GM21723 (cell line): ENCODE measurements at regions not wholly inside any gene's neighbourhood (a gene's known extent, or its start where the extent isn't known, plus 50 kb on each side); places are given as distances from the start of the nearest gene placed in this dataset.
A peak's percentile ranks its signal among the peaks of the same experiment; 100 is the strongest.
"Not testable (repeated sequence)": the region's sequence is repeated elsewhere in the genome, so short reads cannot be mapped to it uniquely, and the experiment has no call there.

Experiments
- ATAC-seq: cut with Tn5 transposase; IDR thresholded peaks from one replicate; pipeline ENCODE4 v1.9.1; 2021; ENCODE audit warnings: mild to moderate bottlenecking, moderate library complexity; ENCODE audit not compliant: unreplicated experiment

DNA sequence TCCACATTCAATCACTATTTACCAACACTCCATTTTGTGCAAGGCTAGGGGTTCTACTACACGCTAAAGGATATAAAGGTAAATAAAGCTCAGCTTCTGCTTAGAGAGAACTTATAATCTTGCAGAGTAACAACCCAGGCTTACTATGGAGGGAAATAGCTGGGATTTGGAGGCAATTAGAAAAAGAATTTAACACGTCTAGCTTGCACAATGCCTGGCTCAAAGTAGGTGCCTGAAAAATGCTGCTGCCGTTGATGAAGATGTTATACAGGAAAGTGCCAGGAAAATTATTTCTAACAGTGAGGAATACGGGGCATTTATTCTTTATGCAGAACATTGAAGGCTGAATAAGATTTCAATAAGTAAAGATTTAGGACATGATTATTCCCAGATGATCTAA is 214.2 kb downstream of the KITLG start:
- no peak for ATAC-seq

DNA sequence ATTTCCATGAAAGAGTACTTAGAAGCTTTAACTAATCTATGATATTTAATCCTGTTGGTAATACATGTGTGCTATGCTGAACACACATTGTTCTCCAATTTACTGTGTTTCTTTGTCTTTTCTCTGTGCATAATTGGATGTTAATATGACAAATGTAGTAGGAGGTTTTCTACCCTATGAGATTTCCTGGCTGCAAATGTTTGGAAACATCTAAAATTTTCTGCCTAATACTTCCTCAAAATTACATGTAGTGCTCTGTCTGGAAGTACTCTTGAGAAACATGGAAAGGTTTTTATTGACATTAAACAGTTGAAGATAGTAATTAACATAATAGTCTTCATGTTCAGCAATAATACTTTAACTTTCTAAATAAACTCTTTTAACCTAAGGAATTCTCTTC is 213.0 kb downstream of the KITLG start:
- ATAC-seq: no peak

DNA sequence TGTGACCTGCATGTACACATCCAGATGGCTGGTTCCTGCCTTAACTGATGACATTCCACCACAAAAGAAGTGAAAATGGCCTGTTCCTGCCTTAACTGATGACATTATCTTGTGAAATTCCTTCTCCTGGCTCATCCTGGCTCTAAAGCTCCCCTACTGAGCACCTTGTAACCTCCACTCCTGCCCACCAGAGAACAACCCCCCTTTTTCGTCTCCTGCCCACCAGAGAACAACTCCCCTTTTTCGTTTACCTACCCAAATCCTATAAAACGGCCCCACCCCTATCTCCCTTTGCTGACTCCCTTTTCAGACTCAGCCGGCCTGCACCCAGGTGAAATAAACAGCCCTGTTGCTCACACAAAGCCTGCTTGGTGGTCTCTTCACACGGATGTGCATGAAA is 212.2 kb downstream of the KITLG start:
- ATAC-seq: not testable (repeated sequence)

DNA sequence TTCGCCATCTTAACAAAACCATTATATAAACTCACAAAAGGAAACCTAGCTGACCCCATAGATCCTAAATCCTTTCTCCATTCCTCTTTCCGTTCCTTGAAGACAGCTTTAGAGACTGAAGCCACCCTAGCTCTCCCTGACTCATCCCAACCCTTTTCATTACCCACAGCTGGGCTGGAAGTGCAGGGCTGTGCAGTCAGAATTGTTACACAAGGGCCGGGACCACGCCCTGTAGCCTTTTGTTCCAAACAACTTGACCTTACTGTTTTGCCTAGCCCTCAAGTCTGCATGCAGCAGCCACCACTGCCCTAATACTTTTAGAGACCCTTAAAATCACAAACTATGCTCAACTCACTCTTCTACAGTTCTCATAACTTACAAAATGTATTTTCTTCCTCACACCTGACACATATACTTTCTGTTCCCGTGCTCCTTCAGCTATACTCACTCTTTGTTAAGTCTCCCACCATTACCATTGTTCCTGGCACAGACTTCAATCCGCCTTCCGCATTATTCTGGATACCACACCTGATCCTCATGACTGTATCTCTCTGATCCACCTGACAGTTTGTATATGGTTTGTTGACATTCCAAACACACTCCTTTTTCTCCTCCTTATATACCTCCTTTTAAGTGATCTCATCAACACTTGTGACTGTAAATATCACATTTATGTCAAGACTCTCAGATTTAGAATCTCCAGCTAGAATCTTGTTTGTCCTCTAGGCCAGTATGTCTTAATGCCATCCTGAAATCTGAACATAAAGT is 208.7 kb downstream of the KITLG start:
- no peak for ATAC-seq

DNA sequence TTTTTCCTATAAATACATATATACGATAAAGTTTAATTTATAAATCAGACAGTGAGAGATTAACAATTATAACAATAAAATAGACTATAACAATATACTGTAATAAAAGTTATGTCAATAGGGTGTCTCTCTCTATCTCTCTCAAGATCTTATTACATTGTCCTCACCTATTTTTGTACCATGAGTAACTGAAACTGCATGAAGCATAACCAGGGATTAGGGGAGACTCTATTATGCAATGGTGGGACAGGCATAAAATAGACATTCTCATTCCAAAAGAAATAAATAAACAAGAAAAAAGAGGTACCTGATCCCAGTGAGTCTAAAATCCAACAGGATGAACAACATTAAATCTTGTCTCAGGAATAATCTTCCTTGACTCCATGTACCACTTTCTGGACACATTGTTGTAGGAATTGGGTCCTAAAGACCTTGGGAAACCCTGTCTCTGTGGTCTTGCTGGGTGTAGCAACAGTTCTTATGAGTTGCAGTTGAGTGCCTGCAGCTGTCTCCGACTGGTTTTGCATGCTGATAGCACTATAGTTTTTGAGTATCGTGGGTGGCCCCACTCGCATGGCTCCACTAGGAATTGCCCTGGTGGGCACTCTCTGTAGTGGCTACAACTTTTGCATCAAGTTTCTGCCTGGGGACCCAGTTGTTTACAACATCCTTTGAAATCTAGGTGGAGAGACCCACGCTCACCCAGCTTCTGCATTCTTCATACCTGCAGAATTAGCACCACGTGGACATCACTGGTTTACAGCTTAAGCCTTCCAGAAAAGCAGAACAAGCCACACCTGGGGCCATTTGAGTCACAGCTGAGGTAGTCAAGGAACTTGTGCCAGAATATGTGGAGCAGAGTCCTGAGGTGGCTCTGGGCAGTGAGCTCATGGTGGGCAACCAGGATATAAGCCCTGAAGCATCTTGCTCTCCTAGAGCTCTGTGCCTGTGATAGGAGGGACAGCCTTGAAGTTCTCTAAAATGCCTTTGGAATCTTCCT is 204.7 kb downstream of the KITLG start:
- ATAC-seq: no peak

DNA sequence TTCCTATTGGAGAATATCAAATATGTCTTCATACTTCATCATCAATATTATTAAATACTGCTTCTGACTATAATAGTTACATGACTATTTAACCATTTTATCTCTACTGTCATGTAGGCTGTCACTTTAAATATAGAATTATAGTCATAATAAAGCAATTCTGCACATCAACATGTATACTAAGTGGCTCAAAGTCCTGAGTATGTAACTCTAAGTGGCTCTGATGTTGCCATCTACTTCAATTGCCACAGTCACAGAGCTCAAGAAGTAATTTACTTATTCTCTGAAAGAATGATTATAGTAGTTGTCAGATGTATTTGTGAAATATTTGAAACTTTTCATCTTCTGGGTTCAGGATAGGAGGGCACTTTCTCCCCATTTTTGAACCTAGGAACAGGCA is 202.3 kb downstream of the KITLG start:
- ATAC-seq: no peak

DNA sequence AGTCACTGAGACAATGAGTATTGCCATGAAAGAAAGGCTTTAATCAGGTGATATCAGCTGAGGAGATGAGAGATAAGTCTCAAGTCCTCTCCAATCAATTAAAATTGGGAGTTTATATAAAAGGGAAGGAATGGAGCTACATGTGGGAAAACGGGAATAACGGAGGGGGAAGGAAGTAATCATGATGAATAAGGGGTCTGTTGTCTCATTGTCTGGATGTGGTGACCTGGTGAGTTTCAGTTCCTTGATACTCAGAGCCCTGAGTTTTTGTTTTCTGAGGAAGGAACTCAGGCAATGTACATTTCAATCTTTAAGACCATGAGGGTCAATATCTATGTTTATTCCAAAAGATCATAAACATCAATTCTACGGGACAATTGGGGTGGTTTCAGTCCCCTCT is 198.8 kb downstream of the KITLG start:
- no peak for ATAC-seq

DNA sequence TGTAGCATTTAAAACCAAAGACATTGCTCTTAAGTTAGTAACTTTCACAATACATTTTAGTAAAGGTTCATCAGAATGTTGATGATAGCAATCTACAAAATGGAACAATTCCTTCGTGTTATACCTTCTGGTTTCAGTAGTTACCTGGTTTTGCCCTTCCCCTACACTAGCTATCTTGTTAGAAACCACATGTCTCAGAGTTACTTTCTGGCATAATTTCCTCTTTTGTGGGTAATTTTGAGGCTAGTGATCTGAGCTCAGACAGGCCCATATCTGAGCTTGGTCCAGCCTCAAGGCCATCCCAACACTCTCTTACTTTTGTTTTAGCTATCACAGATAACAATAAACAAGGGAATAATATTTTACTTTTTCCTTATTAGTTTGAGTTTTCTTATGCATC is 196.9 kb downstream of the KITLG start:
- peak; percentile 57 for ATAC-seq

DNA sequence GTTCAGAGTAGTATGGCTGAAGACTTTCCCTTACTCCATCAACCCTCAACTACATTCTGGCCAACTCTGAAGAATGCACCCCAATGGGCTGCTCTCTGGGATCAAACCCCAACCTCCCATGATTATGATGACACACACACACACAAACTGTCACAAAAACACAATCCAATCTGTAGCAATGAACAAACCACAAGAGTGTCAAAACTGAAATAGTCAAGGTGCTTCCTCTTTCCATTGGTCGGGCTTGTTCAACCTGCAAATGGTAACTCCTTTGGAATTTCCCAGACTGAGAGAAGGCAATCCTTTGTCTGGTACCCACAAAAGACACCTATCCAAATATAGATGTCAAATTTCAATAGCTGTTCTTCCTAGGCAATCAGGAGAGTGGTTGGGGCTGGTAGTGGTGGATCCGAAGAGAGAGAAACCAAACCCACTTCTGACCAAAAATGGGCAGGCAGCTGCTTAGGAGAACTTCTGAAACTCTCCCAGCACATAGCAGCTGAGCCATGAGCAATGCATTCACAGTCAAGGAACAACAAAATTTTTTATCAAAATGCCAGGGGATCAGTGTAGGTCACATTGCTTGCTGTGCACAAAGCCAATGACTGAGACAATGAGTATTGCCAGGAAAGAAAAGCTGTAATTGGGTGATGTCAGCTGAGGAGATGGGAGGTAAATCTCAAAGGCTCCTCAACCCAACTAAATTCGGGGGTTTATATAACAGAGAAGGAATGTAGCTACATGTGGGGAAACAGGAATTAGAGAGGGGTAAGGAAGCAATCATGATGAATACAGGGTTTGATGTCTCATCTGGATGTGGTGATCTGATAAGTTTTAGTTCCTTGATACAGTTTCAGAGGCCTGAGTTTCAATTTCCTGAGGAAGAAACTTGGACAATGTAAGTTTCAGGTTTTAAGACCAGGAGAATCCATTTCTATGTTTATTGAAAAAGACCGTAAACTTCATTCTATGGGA is 191.4 kb downstream of the KITLG start:
- no peak for ATAC-seq

DNA sequence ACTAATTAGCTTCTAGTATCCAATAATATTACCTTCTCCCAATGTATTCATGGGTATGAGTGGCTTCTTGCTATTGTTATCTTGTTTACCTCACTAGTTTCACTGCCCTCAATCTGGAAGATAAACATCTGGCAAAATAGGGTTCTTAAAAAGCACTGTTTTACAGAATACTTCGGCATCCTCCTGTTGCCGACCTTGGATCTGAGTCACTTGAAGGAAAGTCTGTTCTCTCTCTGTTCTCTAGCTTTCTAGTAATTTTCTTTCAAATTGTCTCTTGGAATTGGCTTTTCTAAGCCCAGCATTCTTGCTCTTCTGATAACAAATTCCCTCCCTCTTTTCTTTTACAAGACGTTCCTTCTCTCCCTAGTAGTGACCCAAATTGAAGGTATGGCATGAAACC is 189.5 kb downstream of the KITLG start:
- ATAC-seq: no peak

DNA sequence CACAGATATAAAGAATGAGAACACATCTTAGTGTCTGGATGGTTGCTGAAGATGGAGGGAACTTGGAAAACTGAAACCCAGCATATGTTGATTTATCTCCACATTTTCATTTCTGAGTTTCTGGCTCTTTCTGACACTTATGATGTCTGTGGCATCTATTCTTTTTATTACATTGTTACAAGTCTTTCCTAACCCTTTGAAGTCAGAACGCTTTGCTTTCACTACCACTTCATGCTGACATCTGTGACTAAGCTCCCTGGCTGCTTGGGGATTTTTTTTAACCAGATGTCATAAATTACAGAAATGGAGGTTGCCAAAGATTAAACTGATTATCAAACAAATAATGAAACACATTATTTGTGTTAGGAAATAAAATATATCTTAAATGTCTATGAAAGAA is 188.7 kb downstream of the KITLG start:
- ATAC-seq: peak; percentile 55

DNA sequence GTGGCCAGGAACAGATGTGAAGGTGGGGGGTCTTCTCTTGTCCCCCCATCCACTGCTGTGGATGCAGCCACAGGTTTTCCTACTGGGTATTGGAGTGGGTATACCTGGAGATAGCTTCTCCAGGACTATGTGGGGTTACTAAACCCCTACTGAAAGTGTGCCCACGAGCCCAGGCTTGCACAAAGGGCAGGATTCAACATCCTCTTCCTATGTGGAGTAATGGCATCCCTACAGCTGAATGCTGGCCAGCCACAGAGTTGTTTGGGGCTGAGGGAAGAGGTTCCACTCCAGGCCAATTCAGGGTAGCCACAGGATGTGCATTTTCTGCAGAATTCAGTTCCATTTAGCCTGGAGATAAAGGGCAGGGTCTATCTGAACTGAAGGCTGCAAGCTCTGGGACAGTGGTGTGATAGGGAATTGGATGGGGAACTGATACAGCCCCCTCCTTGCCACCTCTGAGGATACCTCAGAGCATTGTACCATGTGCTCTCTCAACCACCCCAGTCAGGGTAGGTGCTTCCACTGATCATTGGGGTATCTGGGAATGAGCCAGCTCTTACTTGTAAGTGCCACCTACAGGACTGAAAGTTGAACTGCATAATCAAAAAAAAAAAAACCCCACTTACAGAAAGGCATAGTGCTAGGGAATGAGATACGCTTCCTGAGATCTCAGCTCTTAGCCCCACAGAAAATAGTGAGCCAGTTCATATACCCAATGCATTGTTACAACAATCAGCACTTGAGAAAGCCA is 187.1 kb downstream of the KITLG start:
- ATAC-seq: no peak

DNA sequence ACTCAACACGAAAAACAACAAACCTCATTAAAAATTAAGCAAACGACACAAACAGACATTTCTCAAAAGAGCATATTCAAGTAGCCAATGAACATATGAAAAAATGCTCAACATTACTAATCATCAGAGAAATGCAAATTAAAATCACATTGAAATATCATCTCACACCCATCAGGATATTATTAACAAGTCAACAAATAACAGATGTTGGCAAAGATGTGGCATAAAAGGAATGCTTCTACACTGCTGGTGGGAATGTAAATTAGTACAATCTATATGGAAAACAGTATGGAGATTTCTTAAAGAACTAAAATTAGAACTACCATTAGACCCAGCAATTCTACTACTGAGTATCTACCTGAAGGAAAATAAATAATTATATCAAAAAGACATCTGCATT is 182.2 kb downstream of the KITLG start:
- no peak for ATAC-seq

DNA sequence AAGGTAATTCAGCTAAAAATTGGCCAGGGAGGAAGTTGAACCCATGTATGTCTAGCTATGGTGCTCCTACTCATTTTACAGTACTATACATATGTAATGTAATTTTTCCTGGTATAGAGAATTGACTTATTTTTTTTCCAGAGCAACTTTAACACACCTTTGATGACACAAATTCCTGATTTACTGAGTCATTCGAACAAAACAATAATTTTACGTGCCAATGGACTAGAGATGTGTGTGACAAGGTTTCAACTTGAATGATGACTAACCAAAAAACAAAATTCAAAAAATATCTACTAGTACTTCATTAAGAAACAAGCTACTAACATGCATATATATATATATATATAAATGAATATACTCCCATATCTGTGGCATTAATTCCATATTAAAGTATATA is 180.5 kb downstream of the KITLG start:
- ATAC-seq: no peak

DNA sequence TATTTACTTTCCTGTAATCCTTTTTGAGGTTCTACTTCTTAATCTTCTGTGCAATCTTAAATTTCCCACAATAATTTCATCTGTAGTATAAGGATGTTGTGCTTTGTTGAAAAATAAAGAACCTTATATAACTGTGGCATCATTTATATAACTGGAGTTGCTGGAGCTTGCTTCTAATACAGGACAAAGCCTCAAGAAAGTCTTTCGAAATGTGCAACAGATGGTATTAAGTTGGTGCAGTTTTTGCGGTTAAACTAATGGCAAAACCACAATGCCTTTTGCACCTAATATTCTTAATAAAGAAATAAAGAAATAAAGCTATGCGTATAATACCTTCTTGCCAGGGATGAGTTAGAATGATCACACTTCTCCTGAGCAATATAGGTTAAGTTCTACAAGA is 180.0 kb downstream of the KITLG start:
- ATAC-seq: no peak

DNA sequence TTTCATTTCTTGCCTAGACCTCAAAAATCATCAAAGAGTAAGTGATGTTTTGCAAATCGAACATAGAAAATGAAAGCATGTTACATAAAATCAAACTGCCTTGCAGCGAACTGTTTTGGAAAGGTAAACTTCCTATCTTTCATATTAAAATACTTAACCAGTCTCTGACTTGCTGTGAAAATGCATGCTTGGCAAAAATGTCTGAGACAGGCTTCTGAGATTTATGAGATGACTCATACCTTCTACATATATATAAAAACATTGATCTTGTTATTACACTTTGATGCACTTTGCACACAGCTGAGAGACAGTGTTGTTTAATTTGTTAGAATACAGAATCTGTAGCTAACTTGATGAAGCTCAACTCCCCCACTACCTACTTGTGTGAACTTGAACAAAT is 179.1 kb downstream of the KITLG start:
- ATAC-seq: no peak

DNA sequence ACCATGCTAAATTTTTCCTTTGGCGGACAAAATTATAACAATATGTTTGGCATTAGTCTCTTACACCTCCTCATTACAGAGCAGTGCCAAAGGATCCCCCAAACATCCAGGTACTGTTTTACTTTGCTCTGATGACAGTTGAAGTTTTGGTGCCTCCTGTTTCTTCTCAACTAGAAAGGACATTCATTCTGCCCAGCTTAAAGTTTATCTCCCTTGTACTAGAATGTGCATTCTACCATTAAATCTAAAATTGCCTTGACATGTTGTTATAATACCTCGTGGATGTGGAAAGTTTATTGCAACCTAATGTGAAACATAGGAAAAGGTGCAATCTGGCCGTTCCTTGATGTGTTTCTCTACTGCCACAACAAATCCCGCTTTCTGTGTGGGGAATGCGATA is 173.4 kb downstream of the KITLG start:
- no peak for ATAC-seq

DNA sequence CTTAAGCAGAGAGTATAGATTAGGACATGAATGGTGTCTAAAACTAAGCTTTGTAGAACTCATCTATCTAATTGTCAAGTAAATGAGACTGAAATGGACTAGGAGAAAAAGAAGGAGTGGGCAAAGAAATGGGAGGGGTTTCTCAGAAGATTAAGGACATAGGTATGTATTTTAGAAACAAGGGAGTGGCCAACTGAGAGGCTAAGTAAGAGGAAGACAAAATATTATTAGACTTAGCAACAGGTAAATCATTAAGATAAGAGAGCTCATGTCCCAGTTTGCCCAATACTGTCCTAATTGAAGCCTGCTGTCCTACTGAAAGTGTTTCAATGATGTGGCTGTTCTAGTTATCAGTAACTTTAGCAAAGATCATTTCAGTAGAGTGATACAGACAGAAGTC is 171.4 kb downstream of the KITLG start:
- no peak for ATAC-seq

DNA sequence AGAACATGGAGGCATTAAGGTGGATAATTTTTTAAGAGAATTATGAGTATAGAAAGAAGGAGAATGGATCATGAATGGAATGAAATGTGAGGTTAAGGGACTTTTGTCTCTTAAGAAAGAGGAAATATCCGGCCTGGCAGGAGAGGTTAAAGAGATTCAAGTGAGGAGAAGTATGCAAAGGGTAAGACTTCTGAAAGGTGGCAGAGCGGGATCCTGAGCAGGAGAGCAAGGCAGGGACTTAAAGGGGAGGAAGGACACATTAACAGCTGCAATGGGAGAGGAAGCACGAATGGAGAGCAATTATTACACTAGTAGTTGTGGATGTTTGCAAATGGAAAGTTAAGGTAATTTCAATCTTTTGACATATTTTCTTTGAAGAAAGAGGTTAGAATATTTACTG is 171.0 kb downstream of the KITLG start:
- no peak for ATAC-seq

DNA sequence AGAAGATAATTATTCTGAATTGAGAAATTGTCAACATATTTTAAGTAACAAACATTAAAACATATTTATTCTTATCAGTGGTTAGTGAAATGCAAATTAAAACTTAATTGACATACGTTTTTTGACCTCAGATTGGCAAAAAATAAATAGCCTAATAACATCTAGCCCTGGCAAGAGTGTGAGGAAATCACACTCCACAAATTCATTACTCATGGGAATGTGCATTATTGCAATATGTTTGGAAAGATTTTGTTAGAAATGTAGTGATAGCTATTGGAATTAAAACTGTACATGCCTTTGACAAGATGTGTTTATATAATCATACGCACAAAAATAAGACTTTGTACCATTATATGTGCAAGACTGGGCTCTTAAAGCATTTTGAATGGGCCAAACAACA is 168.6 kb downstream of the KITLG start:
- ATAC-seq: no peak
